Stimulated activated CD8-positive, alpha-beta memory T cell treated with anti-CD3 and anti-CD28 coated beads, Interleukin-4, amount 100 ng/mL, for 48 hours (primary cell): ENCODE measurements at regions not wholly inside any gene's neighbourhood (a gene's known extent, or its start where the extent isn't known, plus 50 kb on each side); places are given as distances from the start of the nearest gene placed in this dataset.

Source experiments
- DNase-seq: peaks from one replicate; pipeline ENCODE4 v3.0.0-alpha.2; 2020

- no peak for DNase-seq
Observed at GRCh38 chr13:97639236-97639635, 205.3 kb downstream of the RAP2A start.

- no peak for DNase-seq
Observed at GRCh38 chr13:97640268-97640667, 206.3 kb downstream of the RAP2A start.

GRCh38 chr13:97648171-97648880 lies 214.4 kb downstream of the RAP2A start:
- no peak for DNase-seq

- DNase-seq: no peak
Observed at GRCh38 chr13:97648881-97649224, 214.9 kb downstream of the RAP2A start.

GRCh38 chr13:97653443-97654140 lies 219.6 kb downstream of the RAP2A start:
- DNase-seq: no peak

GRCh38 chr13:97654236-97654635 lies 220.3 kb downstream of the RAP2A start:
- DNase-seq: no peak

GRCh38 chr13:97658556-97658955 lies 224.6 kb downstream of the RAP2A start:
- no peak for DNase-seq

GRCh38 chr13:97659602-97660001 lies 225.6 kb downstream of the RAP2A start:
- DNase-seq: no peak

- no peak for DNase-seq
Observed at GRCh38 chr13:97660594-97661260, 226.8 kb downstream of the RAP2A start.

GRCh38 chr13:97686594-97686993 lies 252.6 kb downstream of the RAP2A start:
- DNase-seq: no peak

GRCh38 chr13:97692628-97693027 lies 258.7 kb downstream of the RAP2A start:
- no peak for DNase-seq

GRCh38 chr13:97695684-97696083 lies 257.8 kb upstream of the IPO5 start:
- DNase-seq: no peak

- DNase-seq: no peak
Observed at GRCh38 chr13:97696921-97697320, 256.6 kb upstream of the IPO5 start.

GRCh38 chr13:97700306-97700848 lies 253.1 kb upstream of the IPO5 start:
- DNase-seq: no peak

- DNase-seq: no peak
Observed at GRCh38 chr13:97702614-97703013, 250.9 kb upstream of the IPO5 start.

GRCh38 chr13:97710797-97711196 lies 242.7 kb upstream of the IPO5 start:
- DNase-seq: no peak

- DNase-seq: no peak
Observed at GRCh38 chr13:97712770-97713169, 240.7 kb upstream of the IPO5 start.

- no peak for DNase-seq
Observed at GRCh38 chr13:97715763-97716162, 237.7 kb upstream of the IPO5 start.

- DNase-seq: no peak
Observed at GRCh38 chr13:97716746-97717145, 236.7 kb upstream of the IPO5 start.

GRCh38 chr13:97719736-97720135 lies 233.7 kb upstream of the IPO5 start:
- DNase-seq: no peak

GRCh38 chr13:97720896-97721295 lies 232.6 kb upstream of the IPO5 start:
- no peak for DNase-seq

- DNase-seq: no peak
Observed at GRCh38 chr13:97723655-97724054, 229.8 kb upstream of the IPO5 start.

- DNase-seq: no peak
Observed at GRCh38 chr13:97724450-97724849, 229.0 kb upstream of the IPO5 start.
